Panc1 (cell line): ENCODE measurements at regions not wholly inside any gene's neighbourhood (a gene's known extent, or its start where the extent isn't known, plus 50 kb on each side); places are given as distances from the start of the nearest gene placed in this dataset.

Experiments
- ATAC-seq: fragments of 200-7000 bp; cut with Tn5 transposase; 2 replicates; pipeline ENCODE4 v1.9.1; 2020; ENCODE audit warnings: mild to moderate bottlenecking, moderate library complexity
- BruUV-seq: library from RNA; stranded (reverse); fragments of 400-500 nt; replicated peaks from 2 replicates; lab custom pipeline; 2021; lab: Mats Ljungman, UMichigan
- CTCF ChIA-PET: fragments of 300-600 bp; sonication (Branson Sonifier 250); formaldehyde crosslinking; loops from one replicate; lab custom pipeline; 2022; ENCODE audit warnings: antibody characterized with exemption; lab: Charles Lee
- POLR2A ChIA-PET: fragments of 300-600 bp; sonication (Branson Sonifier 250); formaldehyde crosslinking; loops from one replicate; lab custom pipeline; 2022; ENCODE audit warnings: antibody characterized with exemption; lab: Charles Lee
- DNase-seq: peaks from one replicate; pipeline ENCODE4 v3.0.0-alpha.2; 2010; ENCODE audit warnings: low read depth, low spot score
- H3K27ac ChIP-seq: 2 replicates; pipeline ENCODE4 v1.5.1; 2011; ENCODE audit warnings: mild to moderate bottlenecking, low read length, inconsistent platforms
- H3K27me3 ChIP-seq: fragments of 200-500 bp; sonication (Bioruptor generic); 2 replicates; pipeline ENCODE4 v1.6.0; 2014; ENCODE audit warnings: low read length, inconsistent platforms; ENCODE audit not compliant: control insufficient read depth, insufficient read depth
- H3K36me3 ChIP-seq: fragments of 200-500 bp; sonication (Bioruptor generic); 2 replicates; pipeline ENCODE4 v1.5.1; 2014; ENCODE audit warnings: inconsistent platforms, mild to moderate bottlenecking, low read length, moderate library complexity; ENCODE audit not compliant: control insufficient read depth, insufficient read depth
- H3K4me1 ChIP-seq: 2 replicates; pipeline ENCODE4 v1.5.1; 2011; ENCODE audit warnings: inconsistent platforms, mild to moderate bottlenecking, low read length, moderate library complexity; ENCODE audit not compliant: control insufficient read depth, insufficient read depth
- H3K4me3 ChIP-seq, 2 experiments: 2 replicates each; pipeline ENCODE4 v1.5.1; 2011 to 2012; ENCODE audit warnings: low read depth in 2 of 2, low read length in 2 of 2, mild to moderate bottlenecking in 2 of 2, inconsistent platforms in 1 of 2, moderate library complexity in 1 of 2
- H3K9me3 ChIP-seq: fragments of 200-500 bp; sonication (Bioruptor generic); 2 replicates; pipeline ENCODE4 v1.5.1; 2014; ENCODE audit warnings: low read depth, mild to moderate bottlenecking, inconsistent platforms, low read length, moderate library complexity; ENCODE audit not compliant: control insufficient read depth, insufficient read depth
- CTCF ChIP-seq: fragments of 450-650 bp; IDR thresholded peaks from 2 replicates; pipeline ENCODE4 v1.5.1; 2017; ENCODE audit warnings: mild to moderate bottlenecking
- POLR2AphosphoS5 ChIP-seq: IDR thresholded peaks from 2 replicates; pipeline ENCODE4 v1.6.1; 2012; ENCODE audit warnings: mild to moderate bottlenecking, low read depth, low read length, moderate library complexity
- REST ChIP-seq, 2 experiments: IDR thresholded peaks; 2 replicates each; pipeline ENCODE4 v1.6.1; 2011 to 2012; ENCODE audit warnings: low read depth in 2 of 2, control low read depth in 1 of 2, low read length in 1 of 2, mild to moderate bottlenecking in 1 of 2, moderate library complexity in 1 of 2; ENCODE audit not compliant: insufficient read depth in 1 of 2
- SIN3A ChIP-seq: IDR thresholded peaks from 2 replicates; pipeline ENCODE4 v1.6.1; 2012; ENCODE audit warnings: low read depth, mild to moderate bottlenecking, low read length, moderate library complexity, borderline replicate concordance; ENCODE audit not compliant: insufficient read depth
- TCF7L2 ChIP-seq: IDR thresholded peaks from 2 replicates; pipeline ENCODE4 v1.6.1; 2011; ENCODE audit warnings: mild to moderate bottlenecking, low read depth, low read length, inconsistent platforms
- in situ Hi-C: cut with HindIII; loops from 2 replicates; pipeline ENCODE4 v1.10.0; 2016; ENCODE audit warnings: low sequenced_read_pairs, low pct_unique_long_range_greater_than_20kb
- intact Hi-C: fragments of 100-400 bp; cut with micrococcal nuclease; formaldehyde crosslinking; loops from one replicate; pipeline ENCODE4 v1.10.0; 2022; ENCODE audit not compliant: unreplicated experiment

- no peaks in the 10 kb centered on the region for H3K27me3 ChIP-seq
- 0 out of 2 replicates have a peak, but pooled peaks cover 8% of the 10 kb centered on the region for H3K4me1 ChIP-seq
- ChIA-PET CTCF (no interaction called here), POLR2A (interaction anchor here (0.7 kb wide), 1 partner anchor 42 kb away, joined by 3 read pairs; no protein-coding TSS in a partner anchor)
- intact Hi-C loops (no loop called here), in situ Hi-C loops (no loop called here)
- no peak for TF ChIP-seq REST (IDR thresholded peaks at IDR 0.05; ENCODE audit: insufficient read depth in 1 of 2, low read depth in 2 of 2, low read length in 1 of 2)
- TF ChIP-seq TCF7L2 = no peak
- no peak for TF ChIP-seq CTCF
- no peak for TF ChIP-seq POLR2AphosphoS5
- TF ChIP-seq SIN3A = no peak
- no peak overlapping the region for H3K4me3 ChIP-seq
- DNase-seq = no peak
- no peak overlapping the region for H3K27ac ChIP-seq
- no peaks in the 10 kb centered on the region for H3K9me3 ChIP-seq
- no TSS peak for BruUV-seq
- H3K36me3 ChIP-seq = no peaks in the 10 kb centered on the region
- no peak for ATAC-seq
Observed at GRCh38 chr16:14370736-14371234, 259.3 kb downstream of the PARN start.

GRCh38 chr16:14369734-14370598 lies 260.1 kb downstream of the PARN start:
- TF ChIP-seq POLR2AphosphoS5 (no peak), TCF7L2 (no peak), CTCF (no peak), SIN3A (no peak), REST (IDR thresholded peaks at IDR 0.05; ENCODE audit: insufficient read depth in 1 of 2, low read depth in 2 of 2, low read length in 1 of 2) (no peak)
- ATAC-seq = peak; percentile 57; the same call in 1 of the 2 replicates

More at GRCh38 chr16:14369734-14370598, 260.1 kb downstream of the PARN start:
- H3K27ac ChIP-seq = no peak overlapping the region; the same call in 1 of the 2 replicates
- BruUV-seq = no TSS peak
- intact Hi-C loops = no loop called here
- H3K4me1 ChIP-seq = 0 out of 2 replicates have a peak, but pooled peaks cover 8% of the 10 kb centered on the region
- no peaks in the 10 kb centered on the region for H3K27me3 ChIP-seq
- in situ Hi-C loops = no loop called here
- no peaks in the 10 kb centered on the region for H3K9me3 ChIP-seq
- CTCF ChIA-PET = no interaction called here
- H3K36me3 ChIP-seq = no peaks in the 10 kb centered on the region
- H3K4me3 ChIP-seq = peak overlapping the region in 1 of 2 experiments; percentile 12; a peak in 1 of 4 replicates
- DNase-seq = no peak
- POLR2A ChIA-PET = no interaction called here
